ENCODE measurements at regions not wholly inside any gene's neighbourhood (a gene's known extent, or its start where the extent isn't known, plus 50 kb on each side); places are given as distances from the start of the nearest gene placed in this dataset. TPM values are rescaled to one million over a fixed set of nuclear protein-coding genes. Genes with fewer than 3 reads are reported as not detected.
"Not testable (repeated sequence)": the region's sequence is repeated elsewhere in the genome, so short reads cannot be mapped to it uniquely, and the experiment has no call there.

DNA sequence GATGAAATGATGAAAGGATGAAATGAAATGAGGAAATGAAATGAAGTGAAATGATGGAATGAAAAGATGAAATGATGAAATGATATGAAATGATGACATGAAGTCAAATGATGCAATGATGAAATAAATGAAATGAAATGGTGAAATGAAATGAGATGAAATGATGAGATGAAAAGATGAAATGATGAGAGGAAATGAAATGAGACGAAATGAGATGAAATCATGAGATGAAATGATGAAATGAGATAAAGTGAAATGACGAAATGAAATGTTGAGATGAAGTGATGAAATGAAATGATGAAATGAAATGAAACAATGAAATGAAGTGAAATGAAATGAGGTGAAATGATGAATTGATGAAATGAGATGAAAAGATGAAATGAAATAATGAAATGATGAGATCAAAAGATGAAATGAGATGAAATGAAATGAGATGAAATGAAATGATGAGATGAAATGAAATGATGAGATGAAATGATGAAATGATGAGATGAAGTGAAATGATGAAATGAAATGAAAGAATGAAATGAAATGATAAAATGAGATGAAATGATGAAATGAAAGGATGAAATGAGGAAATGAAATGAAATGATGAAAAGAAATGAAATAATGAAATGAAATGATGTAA is 131.7 kb upstream of the TP53TG3D start:
- H3K27me3 ChIP-seq (ENCODE audit: insufficient read depth); H3K36me3 Mint-ChIP-seq (ENCODE audit: low read depth); ATAC-seq; H3K4me1 ChIP-seq (ENCODE audit: insufficient read depth); H3K27ac ChIP-seq (ENCODE audit: low read depth); H3K27me3 Mint-ChIP-seq (ENCODE audit: insufficient read depth, low read depth, poor library complexity); H3K9me2 ChIP-seq (ENCODE audit: insufficient read depth); H3K36me3 ChIP-seq (ENCODE audit: insufficient read depth); H3K4me3 Mint-ChIP-seq; H3K27ac Mint-ChIP-seq; H2AFZ ChIP-seq; DNase-seq (ENCODE audit: low spot score); H3F3A ChIP-seq (replicated peaks; ENCODE audit: low read depth); H3K79me2 ChIP-seq (replicated peaks; ENCODE audit: insufficient read depth); H4K20me1 ChIP-seq (replicated peaks; ENCODE audit: insufficient read depth); H3K4me2 ChIP-seq; H3K4me1 Mint-ChIP-seq; H3K4me3 ChIP-seq: not testable (repeated sequence)
- H3K9me3 Mint-ChIP-seq = peaks cover 13% of the 10 kb centered on the region

DNA sequence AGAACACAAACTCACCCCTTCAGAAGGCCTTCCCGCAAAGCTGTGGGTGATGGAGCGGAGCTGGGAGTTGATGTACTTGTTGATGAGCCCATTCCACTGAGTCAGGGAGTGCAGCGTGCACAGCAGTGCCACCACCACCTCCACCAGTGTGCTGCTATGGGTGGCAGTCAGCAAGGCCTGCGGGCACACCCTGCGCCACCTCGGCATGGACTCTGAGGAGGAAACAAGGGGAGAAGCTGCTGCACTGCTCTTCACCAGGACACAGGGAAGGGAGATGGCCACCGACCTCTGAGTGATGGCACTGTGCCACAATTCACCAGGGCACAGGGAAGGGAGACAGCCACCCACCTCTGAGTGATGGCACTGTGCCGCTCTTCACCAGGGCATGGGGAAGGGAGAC is 100.7 kb upstream of the TP53TG3D start:
- H3K4me1 Mint-ChIP-seq; H3K27ac ChIP-seq (ENCODE audit: low read depth); H3K9me3 Mint-ChIP-seq; ATAC-seq; H3K4me3 ChIP-seq; DNase-seq (ENCODE audit: low spot score); H3K36me3 Mint-ChIP-seq (ENCODE audit: low read depth); H3F3A ChIP-seq (replicated peaks; ENCODE audit: low read depth); H3K4me3 Mint-ChIP-seq; H3K4me1 ChIP-seq (ENCODE audit: insufficient read depth); H4K20me1 ChIP-seq (replicated peaks; ENCODE audit: insufficient read depth); H2AFZ ChIP-seq; H3K27me3 ChIP-seq (ENCODE audit: insufficient read depth); H3K79me2 ChIP-seq (replicated peaks; ENCODE audit: insufficient read depth); H3K4me2 ChIP-seq; H3K27me3 Mint-ChIP-seq (ENCODE audit: insufficient read depth, low read depth, poor library complexity); H3K27ac Mint-ChIP-seq; H3K36me3 ChIP-seq (ENCODE audit: insufficient read depth); H3K9me2 ChIP-seq (ENCODE audit: insufficient read depth): not testable (repeated sequence)

DNA sequence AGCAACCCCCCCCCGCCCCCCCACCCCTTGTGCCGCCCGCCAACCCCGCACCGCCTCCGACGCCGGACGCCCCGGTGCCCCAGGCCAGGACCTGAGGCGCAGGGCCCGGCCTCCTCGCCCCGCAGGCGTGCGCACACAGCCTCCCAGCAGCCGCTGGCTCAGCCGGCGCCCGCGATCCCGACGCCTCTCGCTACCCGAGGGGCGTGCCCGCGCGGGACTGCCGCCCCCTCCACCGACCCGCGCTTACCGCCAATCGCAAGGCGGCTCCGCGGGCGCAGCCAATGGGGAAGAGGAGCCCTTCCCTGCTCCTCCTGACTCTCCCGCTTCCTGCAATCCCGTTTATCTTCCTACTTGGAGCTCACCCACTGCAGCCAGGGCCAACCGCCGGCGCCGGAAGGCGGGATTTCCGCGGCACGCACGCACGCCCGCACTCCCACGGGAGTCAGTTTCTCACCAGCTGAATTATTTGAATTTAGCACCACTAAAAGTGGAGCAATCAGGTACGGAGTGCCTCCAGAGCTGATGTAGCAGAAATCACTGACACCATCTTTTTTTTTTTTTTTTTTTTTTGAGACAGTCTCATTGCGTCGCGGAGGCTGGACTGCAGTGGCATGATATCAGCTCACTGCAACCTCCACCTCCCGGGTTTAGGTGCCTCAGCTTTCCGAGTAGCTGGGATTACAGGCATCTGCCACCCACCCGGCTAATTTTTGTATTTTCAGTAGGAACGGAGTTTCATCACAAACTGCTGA is 65.0 kb upstream of the TP53TG3D start:
- not testable (repeated sequence) for H3K79me2 ChIP-seq (replicated peaks; ENCODE audit: insufficient read depth); H3K27ac ChIP-seq (ENCODE audit: low read depth); H2AFZ ChIP-seq; H3K9me3 Mint-ChIP-seq; H3K27me3 ChIP-seq (ENCODE audit: insufficient read depth); H3K4me3 Mint-ChIP-seq; H3K36me3 ChIP-seq (ENCODE audit: insufficient read depth); ATAC-seq; H3F3A ChIP-seq (replicated peaks; ENCODE audit: low read depth); H3K9me2 ChIP-seq (ENCODE audit: insufficient read depth); H4K20me1 ChIP-seq (replicated peaks; ENCODE audit: insufficient read depth); H3K4me2 ChIP-seq; H3K27ac Mint-ChIP-seq; H3K4me1 Mint-ChIP-seq; H3K36me3 Mint-ChIP-seq (ENCODE audit: low read depth); H3K27me3 Mint-ChIP-seq (ENCODE audit: insufficient read depth, low read depth, poor library complexity); H3K4me1 ChIP-seq (ENCODE audit: insufficient read depth); H3K4me3 ChIP-seq; DNase-seq (ENCODE audit: low spot score)

DNA sequence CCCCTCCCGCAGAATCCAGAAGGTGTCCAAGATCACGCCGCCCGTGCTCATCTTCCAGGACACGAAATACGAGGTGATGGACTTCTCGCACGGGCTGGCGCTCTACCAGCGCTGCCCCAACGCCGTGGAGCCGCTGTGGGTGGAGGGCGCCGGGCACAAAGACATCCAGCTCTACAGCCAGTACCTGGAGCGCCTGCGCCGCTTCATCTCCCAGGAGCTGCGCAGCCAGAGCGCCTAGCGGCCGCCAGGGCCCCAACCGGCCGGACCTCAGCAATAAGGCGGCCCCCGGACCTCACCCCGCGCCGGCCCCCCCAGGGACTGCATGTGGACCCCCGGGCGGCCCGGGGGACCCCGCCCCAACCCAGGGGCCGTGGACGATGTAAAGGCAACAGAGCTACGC is 50.5 kb upstream of the TP53TG3D start:
- H3K27ac ChIP-seq (ENCODE audit: low read depth); H3F3A ChIP-seq (replicated peaks; ENCODE audit: low read depth); H3K4me3 Mint-ChIP-seq; H3K27me3 Mint-ChIP-seq (ENCODE audit: insufficient read depth, low read depth, poor library complexity); H4K20me1 ChIP-seq (replicated peaks; ENCODE audit: insufficient read depth); H3K4me2 ChIP-seq; H3K9me3 Mint-ChIP-seq; H3K27me3 ChIP-seq (ENCODE audit: insufficient read depth); H3K36me3 Mint-ChIP-seq (ENCODE audit: low read depth); H3K4me1 Mint-ChIP-seq; H3K27ac Mint-ChIP-seq; H3K79me2 ChIP-seq (replicated peaks; ENCODE audit: insufficient read depth); H3K9me2 ChIP-seq (ENCODE audit: insufficient read depth); H3K4me1 ChIP-seq (ENCODE audit: insufficient read depth); H2AFZ ChIP-seq; H3K4me3 ChIP-seq; H3K36me3 ChIP-seq (ENCODE audit: insufficient read depth); DNase-seq (ENCODE audit: low spot score); ATAC-seq: not testable (repeated sequence)

Small RNAs in the stretch of these regions (small RNA-seq; reads per million reads assigned to genes)
- gene AC133485.4 (ENCODE audit: low replicate concordance) = not detected
- gene AC142381.2 (ENCODE audit: low replicate concordance) = not detected
- not detected for gene IGHV1OR16-3 (ENCODE audit: low replicate concordance)
- gene IGHV3OR16-9 (ENCODE audit: low replicate concordance) = not detected

Data from GM23338 (cell line).